HEK293 (cell line): ENCODE measurements at regions not wholly inside any gene's neighbourhood (a gene's known extent, or its start where the extent isn't known, plus 50 kb on each side); places are given as distances from the start of the nearest gene placed in this dataset.

Experiments used
- ATF2 ChIP-seq: fragments of 450-650 bp; formaldehyde crosslinking; IDR thresholded peaks from 2 replicates; pipeline ENCODE4 v1.5.1; 2016; ENCODE audit warnings: missing biosample characterization, missing genetic modification characterization, low read depth
- CTCF ChIP-seq: fragments of 450-650 bp; formaldehyde crosslinking; IDR thresholded peaks from 2 replicates; pipeline ENCODE4 v1.5.1; 2016; ENCODE audit warnings: missing biosample characterization, missing genetic modification characterization
- PBX3 ChIP-seq: sonication (generic); formaldehyde crosslinking; IDR thresholded peaks from 2 replicates; pipeline ENCODE4 v1.8.1; 2022; ENCODE audit warnings: mild to moderate bottlenecking, moderate library complexity, missing genetic modification reagents
- PRDM10 ChIP-seq: fragments of 450-650 bp; formaldehyde crosslinking; IDR thresholded peaks from 2 replicates; pipeline ENCODE4 v1.5.1; 2016; ENCODE audit warnings: missing biosample characterization, missing genetic modification characterization
- ZBTB7A ChIP-seq: fragments of 450-650 bp; formaldehyde crosslinking; IDR thresholded peaks from 2 replicates; pipeline ENCODE4 v1.5.1; 2016; ENCODE audit warnings: low read depth, missing biosample characterization, missing genetic modification characterization
- ZNF146 ChIP-seq: fragments of 450-650 bp; formaldehyde crosslinking; IDR thresholded peaks from 2 replicates; pipeline ENCODE4 v1.5.1; 2016; ENCODE audit warnings: missing biosample characterization, missing genetic modification characterization
- ZNF24 ChIP-seq: fragments of 450-650 bp; formaldehyde crosslinking; IDR thresholded peaks from 2 replicates; pipeline ENCODE4 v1.5.1; 2016; ENCODE audit warnings: missing biosample characterization, missing genetic modification characterization
- ZNF350 ChIP-seq: fragments of 450-650 bp; formaldehyde crosslinking; IDR thresholded peaks from 2 replicates; pipeline ENCODE4 v1.5.0; 2017; ENCODE audit warnings: missing biosample characterization, mild to moderate bottlenecking, missing genetic modification characterization
- ZNF624 ChIP-seq: fragments of 450-650 bp; formaldehyde crosslinking; IDR thresholded peaks from 2 replicates; pipeline ENCODE4 v1.5.1; 2017; ENCODE audit warnings: missing biosample characterization, missing genetic modification characterization

GRCh38 chr21:22552390-22552789 is 1554.2 kb downstream of the NCAM2 start:
- TF ChIP-seq PBX3 (CRISPR knock-in tag) = no peak
- no peak for TF ChIP-seq ATF2 (tag by site-specific recombination)
- no peak for TF ChIP-seq CTCF
- TF ChIP-seq ZBTB7A (tag by site-specific recombination) = no peak
- TF ChIP-seq ZNF146 (tag by site-specific recombination) = no peak
- no peak for TF ChIP-seq ZNF350
- TF ChIP-seq ZNF24 (tag by site-specific recombination) = no peak
- no peak for TF ChIP-seq ZNF624 (tag by site-specific recombination)
- no peak for TF ChIP-seq PRDM10 (tag by site-specific recombination)
